Endothelial cell of umbilical vein (primary cell): ENCODE measurements at regions not wholly inside any gene's neighbourhood (a gene's known extent, or its start where the extent isn't known, plus 50 kb on each side); places are given as distances from the start of the nearest gene placed in this dataset.

Experiments
- BruUV-seq: library from RNA; stranded (reverse); fragments of 400-500 nt; replicated peaks from 2 replicates; lab custom pipeline; 2021; lab: Mats Ljungman, UMichigan
- CTCF ChIA-PET: fragments of 300-600, 350-600 bp; sonication (Branson Sonifier 250); formaldehyde crosslinking; loops from one replicate; lab custom pipeline; 2021; ENCODE audit warnings: antibody characterized with exemption, inconsistent platforms; lab: Charles Lee
- POLR2A ChIA-PET: fragments of 300-600, 350-600 bp; sonication (Branson Sonifier 250); formaldehyde crosslinking; loops from one replicate; lab custom pipeline; 2021; ENCODE audit warnings: antibody characterized with exemption, inconsistent platforms; lab: Charles Lee
- DNase-seq: peaks from one replicate; pipeline ENCODE4 v3.0.0-alpha.2; 2011; ENCODE audit warnings: low read depth, low spot score
- FAIRE-seq: peaks from 2 replicates; lab custom pipeline; 2011; peaks lifted over from hg19 to GRCh38; lab: Jason Lieb, UNC
- H2AFZ ChIP-seq: 2 replicates; pipeline ENCODE4 v1.6.0; 2012; ENCODE audit warnings: low read depth, low read length, control low read depth, inconsistent platforms
- H3K27ac ChIP-seq: 2 replicates; pipeline ENCODE4 v1.5.1; 2011; ENCODE audit warnings: low read depth, mild to moderate bottlenecking, control low read depth, low read length, moderate library complexity; ENCODE audit not compliant: insufficient read depth
- H3K27me3 ChIP-seq, 2 experiments: 2 replicates each; pipeline versions ENCODE4 v1.6.0 to v1.6.1; 2011; ENCODE audit warnings: low read length in 2 of 2, mixed read lengths in 1 of 2; ENCODE audit not compliant: control insufficient read depth in 2 of 2, insufficient read depth in 2 of 2
- H3K36me3 ChIP-seq, 2 experiments: 2 replicates in 1 of 2; 3 replicates in 1 of 2; pipeline ENCODE4 v1.5.1; 2011; ENCODE audit warnings: low read length in 2 of 2, mild to moderate bottlenecking in 1 of 2, moderate library complexity in 1 of 2; ENCODE audit not compliant: control insufficient read depth in 2 of 2, insufficient read depth in 2 of 2; ENCODE audit errors: extremely low read depth in 1 of 2
- H3K4me1 ChIP-seq: 3 replicates; pipeline ENCODE4 v1.5.1; 2011; ENCODE audit warnings: mild to moderate bottlenecking, low read length; ENCODE audit not compliant: control insufficient read depth, insufficient read depth; ENCODE audit errors: extremely low read depth
- H3K4me2 ChIP-seq: 2 replicates; pipeline ENCODE4 v1.6.1; 2011; ENCODE audit warnings: low read length, control low read depth, mixed read lengths; ENCODE audit not compliant: insufficient read depth
- H3K4me3 ChIP-seq, 3 experiments: fragments of 200-600 bp in 1 of 3; sonication (generic), shearing (Covaris generic) in 1 of 3; replicated peaks in 1 of 3; 2 replicates each; pipeline ENCODE4 v1.5.1; 2011 to 2016; ENCODE audit warnings: control low read depth in 3 of 3, low read length in 3 of 3, mild to moderate bottlenecking in 2 of 3, inconsistent platforms in 1 of 3, low read depth in 1 of 3, moderate library complexity in 1 of 3; ENCODE audit not compliant: insufficient read depth in 1 of 3
- H3K79me2 ChIP-seq: 2 replicates; pipeline ENCODE4 v1.6.0; 2012; ENCODE audit warnings: low read length, inconsistent platforms; ENCODE audit not compliant: control insufficient read depth, insufficient read depth
- H3K9ac ChIP-seq: replicated peaks from 2 replicates; pipeline ENCODE3; 2011; ENCODE audit warnings: low read length, control low read depth; ENCODE audit not compliant: insufficient read depth; ENCODE audit errors: extremely low read depth
- H3K9me1 ChIP-seq: replicated peaks from 3 replicates; pipeline ENCODE4 v1.6.0; 2011; ENCODE audit warnings: mild to moderate bottlenecking, low read length; ENCODE audit not compliant: control insufficient read depth, insufficient read depth; ENCODE audit errors: extremely low read depth
- H3K9me3 ChIP-seq: replicated peaks from 2 replicates; pipeline ENCODE4 v1.5.1; 2012; ENCODE audit warnings: low read length, inconsistent platforms; ENCODE audit not compliant: control insufficient read depth, insufficient read depth
- H4K20me1 ChIP-seq: replicated peaks from 2 replicates; pipeline ENCODE3; 2011; ENCODE audit warnings: mild to moderate bottlenecking, low read length; ENCODE audit not compliant: control insufficient read depth, insufficient read depth; ENCODE audit errors: extremely low read depth
- CTCF ChIP-seq, 2 donors: IDR thresholded peaks; 1 replicate in 1 of 2; 2 replicates in 1 of 2; pipeline ENCODE4 v1.5.1; 2011; ENCODE audit warnings: low read length in 2 of 2, mild to moderate bottlenecking in 2 of 2, moderate library complexity in 2 of 2, control low read depth in 1 of 2, inconsistent platforms in 1 of 2, low read depth in 1 of 2; ENCODE audit not compliant: insufficient read depth in 1 of 2; ENCODE audit errors: extremely low read depth in 1 of 2
- EZH2 ChIP-seq: IDR thresholded peaks from 2 replicates; pipeline ENCODE4 v1.6.1; 2012; ENCODE audit warnings: borderline replicate concordance, low read depth, mild to moderate bottlenecking, moderate library complexity, low read length, inconsistent platforms; ENCODE audit not compliant: severe bottlenecking
- FOS ChIP-seq: IDR thresholded peaks from 2 replicates; pipeline ENCODE4 v1.6.1; 2011; ENCODE audit warnings: mild to moderate bottlenecking, low read length, moderate library complexity, borderline replicate concordance; ENCODE audit not compliant: insufficient read depth
- GATA2 ChIP-seq: IDR thresholded peaks from 2 replicates; pipeline ENCODE4 v1.7.0; 2011; ENCODE audit warnings: low read depth, mild to moderate bottlenecking, moderate library complexity, mixed read lengths, low read length; ENCODE audit not compliant: insufficient read length, insufficient read depth
- JUN ChIP-seq: IDR thresholded peaks from 2 replicates; pipeline ENCODE4 v1.6.1; 2011; ENCODE audit warnings: borderline replicate concordance, low read depth; ENCODE audit not compliant: insufficient read length, insufficient read depth
- MAX ChIP-seq: IDR thresholded peaks from 2 replicates; pipeline ENCODE4 v1.6.1; 2011; ENCODE audit not compliant: insufficient read depth, insufficient read length
- MYC ChIP-seq: IDR thresholded peaks from one replicate; pipeline ENCODE4 v1.6.1; 2011; ENCODE audit warnings: mild to moderate bottlenecking, low read depth, low read length
- POLR2A ChIP-seq: IDR thresholded peaks from 2 replicates; pipeline ENCODE4 v1.6.1; 2012; ENCODE audit warnings: low read depth, mild to moderate bottlenecking, control low read depth, low read length
- POLR2AphosphoS5 ChIP-seq: IDR thresholded peaks from 2 replicates; pipeline ENCODE4 v1.6.1; 2012; ENCODE audit warnings: low read depth, mild to moderate bottlenecking, control low read depth, low read length, moderate library complexity; ENCODE audit not compliant: insufficient read depth
- dilution Hi-C: fragments of 300-500 bp; cut with MboI; formaldehyde crosslinking; loops from one replicate; pipeline ENCODE4 v1.15.0; 2019; ENCODE audit warnings: low sequenced_read_pairs; ENCODE audit not compliant: extremely low pct_ligation_motif_present
- intact Hi-C: fragments of 100-400 bp; cut with micrococcal nuclease; formaldehyde crosslinking; loops from one replicate; pipeline ENCODE4 v1.10.0; 2022

GRCh38 chr2:21650569-21650968 is 526.8 kb downstream of the TDRD15 start:
- no peak overlapping the region for H3K27ac ChIP-seq
- TF ChIP-seq POLR2A (no peak), POLR2AphosphoS5 (no peak), MAX (no peak), CTCF (IDR thresholded peaks at IDR 0.05; ENCODE audit: extremely low read depth in 1 of 2, insufficient read depth in 1 of 2, low read depth in 1 of 2, low read length in 2 of 2) (no peak), FOS (no peak), EZH2 (no peak), JUN (no peak), GATA2 (no peak), MYC (no peak)
- no peak overlapping the region for H3K4me2 ChIP-seq
- no peaks in the 10 kb centered on the region for H3K27me3 ChIP-seq
- no peak overlapping the region for H3K4me3 ChIP-seq
- ChIA-PET POLR2A (no interaction called here), CTCF (no interaction called here)
- H3K79me2 ChIP-seq = no peaks in the 10 kb centered on the region
- H4K20me1 ChIP-seq = no peaks in the 10 kb centered on the region
- intact Hi-C loops (no loop called here), dilution Hi-C loops (no loop called here)
- H3K9ac ChIP-seq = no peak overlapping the region
- BruUV-seq = no TSS peak
- H3K36me3 ChIP-seq = no peaks in the 10 kb centered on the region
- no peak overlapping the region for H2AFZ ChIP-seq
- no peaks in the 10 kb centered on the region for H3K4me1 ChIP-seq
- no peaks in the 10 kb centered on the region for H3K9me1 ChIP-seq
- DNase-seq (no peak), FAIRE-seq (no peak)
- H3K9me3 ChIP-seq = peaks cover 2% of the 10 kb centered on the region
